ENCODE measurements at regions not wholly inside any gene's neighbourhood (a gene's known extent, or its start where the extent isn't known, plus 50 kb on each side); places are given as distances from the start of the nearest gene placed in this dataset.
"Not testable (repeated sequence)": the region's sequence is repeated elsewhere in the genome, so short reads cannot be mapped to it uniquely, and the experiment has no call there.

GRCh38 chr4:12929784-12930183, 554.4 kb downstream of the RAB28 start:
- no peak for DNase-seq

GRCh38 chr4:12928751-12929150, 555.4 kb downstream of the RAB28 start:
- DNase-seq, result no peak

GRCh38 chr4:12926189-12927066, 557.7 kb downstream of the RAB28 start:
- DNase-seq, result no peak

- no peak for DNase-seq
These were observed 559.3 kb downstream of the RAB28 start for GRCh38 chr4:12924728-12925320.

GRCh38 chr4:12924253-12924652, 559.9 kb downstream of the RAB28 start:
- no peak for DNase-seq

GRCh38 chr4:12912896-12913418, 571.2 kb downstream of the RAB28 start:
- DNase-seq, result no peak

GRCh38 chr4:12911750-12912358, 572.3 kb downstream of the RAB28 start:
- no peak for DNase-seq

- not testable (repeated sequence) for DNase-seq
These were observed 580.5 kb downstream of the RAB28 start for GRCh38 chr4:12903640-12904039.

GRCh38 chr4:12902735-12903134, 581.4 kb downstream of the RAB28 start:
- DNase-seq, result no peak

- no peak for DNase-seq
These were observed 586.2 kb downstream of the RAB28 start for GRCh38 chr4:12897954-12898353.

GRCh38 chr4:12894062-12894461, 590.1 kb downstream of the RAB28 start:
- DNase-seq, result no peak

GRCh38 chr4:12889054-12889453, 595.1 kb downstream of the RAB28 start:
- DNase-seq, result peak; percentile 14

GRCh38 chr4:12884846-12885796, 599.0 kb downstream of the RAB28 start:
- no peak for DNase-seq

GRCh38 chr4:12881945-12882584, 602.1 kb downstream of the RAB28 start:
- DNase-seq, result no peak

- no peak for DNase-seq
These were observed 603.3 kb downstream of the RAB28 start for GRCh38 chr4:12880844-12881243.

GRCh38 chr4:12879496-12879895, 604.6 kb downstream of the RAB28 start:
- no peak for DNase-seq

- DNase-seq, result no peak
These were observed 608.4 kb downstream of the RAB28 start for GRCh38 chr4:12875640-12876243.

- DNase-seq, result no peak
These were observed 610.8 kb downstream of the RAB28 start for GRCh38 chr4:12873351-12873750.

- no peak for DNase-seq
These were observed 622.7 kb downstream of the RAB28 start for GRCh38 chr4:12861422-12861821.

- peak; percentile 42 for DNase-seq
These were observed 631.5 kb downstream of the RAB28 start for GRCh38 chr4:12852338-12853307.

Data from fibroblast of skin of abdomen (primary cell).